CD4-positive, alpha-beta T cell treated with Interleukin-12 subunit alpha and Interleukin-12 subunit beta, for 1 hour (primary cell): ENCODE measurements at regions not wholly inside any gene's neighbourhood (a gene's known extent, or its start where the extent isn't known, plus 50 kb on each side); places are given as distances from the start of the nearest gene placed in this dataset.
"Not testable (repeated sequence)": the region's sequence is repeated elsewhere in the genome, so short reads cannot be mapped to it uniquely, and the experiment has no call there.

Experiments used
- DNase-seq: peaks from one replicate; pipeline ENCODE4 v3.0.0-alpha.2; 2020

DNA sequence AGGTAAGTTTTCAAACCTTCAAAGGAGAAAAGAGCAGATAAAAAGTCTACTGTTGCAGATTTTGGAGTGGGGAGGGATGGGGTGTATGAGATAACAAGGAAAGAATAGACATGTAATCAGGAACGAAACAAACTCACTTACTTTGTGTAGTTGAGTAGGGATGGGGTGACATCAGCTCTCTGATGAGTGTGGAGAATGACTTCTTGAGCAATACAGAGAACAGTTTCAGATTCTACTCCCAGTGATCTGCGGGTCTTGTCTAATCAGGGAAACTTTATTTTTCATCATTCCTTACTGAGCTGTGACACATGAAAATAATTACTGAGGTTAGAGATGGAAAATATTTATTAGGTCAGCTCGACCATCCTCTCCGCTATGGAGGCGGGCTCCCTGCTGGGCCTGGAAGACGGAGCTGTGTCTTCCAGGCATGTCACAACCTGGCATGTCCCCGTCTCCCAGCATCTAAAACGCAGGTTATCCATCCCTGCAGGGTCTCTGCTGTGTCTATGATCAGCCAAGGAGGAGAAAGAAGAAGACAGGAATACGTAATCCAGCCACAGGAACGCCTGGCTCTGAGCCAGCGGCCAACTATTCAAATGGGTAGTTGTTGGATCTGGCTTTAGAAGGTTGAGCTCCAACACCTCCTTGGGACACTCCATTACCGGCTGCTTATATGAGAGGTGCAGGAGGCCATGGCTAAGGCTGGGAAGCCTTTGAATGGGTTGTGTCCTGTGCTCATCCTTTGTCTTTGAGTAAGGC, 99.0 kb upstream of the SATB2 start:
- DNase-seq: no peak

DNA sequence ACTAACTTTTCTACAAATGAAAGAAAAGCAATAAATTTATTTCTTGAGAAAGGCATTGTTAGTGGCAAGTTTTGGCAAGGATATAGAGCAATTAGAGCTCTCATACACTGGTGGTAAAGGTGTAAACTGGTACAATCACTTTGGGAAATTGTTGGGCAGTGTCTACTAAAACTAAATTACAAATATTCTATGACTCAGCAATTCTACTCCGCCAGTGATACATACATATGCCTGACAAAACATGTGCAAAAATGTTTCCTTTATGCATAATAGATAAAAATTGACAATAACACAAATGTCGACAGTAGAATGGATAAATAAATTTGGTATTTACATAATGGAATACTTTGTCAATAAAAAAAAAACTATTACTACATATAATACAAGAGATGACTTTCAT, 96.3 kb upstream of the SATB2 start:
- no peak for DNase-seq

DNA sequence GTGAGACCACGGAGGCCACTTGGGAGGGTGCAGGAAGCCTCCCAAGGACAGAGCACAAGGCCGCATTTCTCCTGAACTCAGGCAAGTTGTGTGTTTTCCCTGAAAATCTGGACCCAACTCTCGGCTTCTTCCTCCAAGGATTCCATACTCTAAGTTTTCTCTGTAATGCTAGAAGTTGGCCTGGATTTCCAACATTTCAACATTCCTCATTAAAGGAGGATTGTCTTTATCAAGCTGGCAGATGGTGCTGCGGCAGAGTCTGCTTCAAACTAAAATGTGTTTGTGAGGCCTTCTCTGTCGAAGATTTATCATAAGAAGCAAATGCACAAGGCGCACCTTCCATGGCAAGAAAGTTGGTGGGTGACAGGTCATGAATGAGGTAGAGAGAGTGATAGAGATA, 94.4 kb upstream of the SATB2 start:
- DNase-seq: no peak

DNA sequence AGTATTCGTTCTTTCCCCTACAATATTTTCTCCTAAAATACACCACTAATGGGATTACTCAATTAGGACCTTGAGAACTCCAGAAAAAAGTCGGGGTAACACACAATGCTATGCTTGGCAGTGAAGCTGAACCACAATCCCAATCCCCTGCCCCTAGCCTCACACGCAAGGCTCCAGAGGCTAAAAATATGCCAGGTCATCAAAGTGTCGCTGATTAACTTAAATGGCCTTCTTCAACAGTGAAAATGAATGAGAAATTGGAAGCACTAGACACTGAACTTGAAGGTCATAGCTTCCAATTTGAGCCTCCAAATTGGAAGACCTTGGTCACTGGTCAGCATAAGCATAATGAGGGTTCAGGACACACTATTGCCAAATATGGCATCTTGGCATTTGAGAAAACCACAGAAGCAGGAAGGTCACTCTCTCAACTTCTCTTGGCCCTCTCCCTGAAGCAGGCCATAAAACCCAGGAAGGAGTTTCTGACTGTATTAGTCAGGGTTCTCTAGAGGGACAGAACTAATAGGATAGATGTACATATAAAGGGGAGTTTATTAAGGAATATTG, 86.0 kb upstream of the SATB2 start:
- no peak for DNase-seq

DNA sequence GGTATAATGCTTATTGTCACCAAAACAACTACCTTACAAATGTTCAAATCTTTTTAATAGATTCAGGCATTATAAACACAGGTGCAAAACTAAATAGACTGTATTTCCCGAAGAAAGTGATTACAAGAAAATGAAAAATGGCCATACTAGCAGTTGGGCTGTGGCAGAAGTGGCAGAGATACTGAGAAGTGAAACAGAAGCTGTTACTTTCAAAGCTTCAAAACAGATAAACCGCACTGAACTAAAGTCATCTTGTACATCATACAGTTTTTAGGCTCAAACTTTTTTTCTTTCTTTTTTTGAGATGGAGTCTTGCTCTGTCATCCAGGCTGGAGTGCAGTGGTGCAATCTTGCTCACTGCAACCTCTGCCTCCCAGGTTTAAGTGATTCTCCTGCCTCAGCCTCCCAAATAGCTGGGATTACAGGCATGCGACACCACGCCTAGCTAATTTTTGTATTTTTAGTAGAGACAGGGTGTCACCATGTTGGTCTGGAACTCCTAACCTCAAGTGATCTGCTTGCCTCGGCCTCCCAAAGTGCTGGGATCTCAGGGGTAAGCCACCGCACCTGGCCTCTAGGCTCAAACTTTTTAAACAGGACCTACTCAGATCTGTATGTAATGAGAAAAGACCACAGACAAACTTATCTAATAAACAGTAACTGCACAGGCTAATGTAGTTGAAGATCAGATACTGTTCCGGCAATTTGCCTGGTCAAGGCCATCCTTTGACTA, 77.9 kb upstream of the SATB2 start:
- no peak for DNase-seq

DNA sequence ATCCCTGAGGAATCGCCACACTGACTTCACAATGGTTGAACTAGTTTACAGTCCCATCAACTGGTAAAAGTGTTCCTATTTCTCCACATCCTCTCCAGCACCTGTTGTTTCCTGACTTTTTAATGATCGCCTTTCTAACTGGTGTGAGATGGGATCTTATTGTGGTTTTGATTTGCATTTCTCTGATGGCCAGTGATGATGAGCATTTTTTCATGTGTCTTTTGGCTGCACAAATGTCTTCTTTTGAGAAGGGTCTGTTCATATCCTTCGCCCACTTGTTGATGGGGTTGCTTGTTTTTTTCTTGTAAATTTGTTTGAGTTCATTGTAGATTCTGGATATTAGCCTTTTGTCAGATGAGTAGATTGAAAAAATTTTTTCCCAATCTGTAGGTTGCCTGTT, 76.1 kb upstream of the SATB2 start:
- DNase-seq: not testable (repeated sequence)

DNA sequence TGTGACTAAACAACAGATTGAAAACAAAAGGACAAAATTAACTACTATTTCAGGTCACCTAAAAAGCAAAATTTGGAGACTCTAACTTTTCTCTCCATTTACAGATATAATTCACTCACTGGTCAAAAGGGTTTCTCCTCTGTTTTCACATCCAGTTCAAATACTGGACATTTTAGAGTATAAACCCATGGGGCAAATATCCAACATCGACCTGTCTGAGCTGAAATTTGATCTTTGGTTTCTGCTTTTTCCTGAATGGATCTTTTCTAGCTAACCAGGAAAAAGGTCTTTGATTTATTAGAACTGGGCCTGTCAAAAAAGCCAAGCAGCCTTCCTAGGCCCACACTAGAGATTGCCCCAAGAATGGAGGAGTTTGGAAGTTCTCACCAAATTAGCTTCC, 69.3 kb upstream of the SATB2 start:
- no peak for DNase-seq

DNA sequence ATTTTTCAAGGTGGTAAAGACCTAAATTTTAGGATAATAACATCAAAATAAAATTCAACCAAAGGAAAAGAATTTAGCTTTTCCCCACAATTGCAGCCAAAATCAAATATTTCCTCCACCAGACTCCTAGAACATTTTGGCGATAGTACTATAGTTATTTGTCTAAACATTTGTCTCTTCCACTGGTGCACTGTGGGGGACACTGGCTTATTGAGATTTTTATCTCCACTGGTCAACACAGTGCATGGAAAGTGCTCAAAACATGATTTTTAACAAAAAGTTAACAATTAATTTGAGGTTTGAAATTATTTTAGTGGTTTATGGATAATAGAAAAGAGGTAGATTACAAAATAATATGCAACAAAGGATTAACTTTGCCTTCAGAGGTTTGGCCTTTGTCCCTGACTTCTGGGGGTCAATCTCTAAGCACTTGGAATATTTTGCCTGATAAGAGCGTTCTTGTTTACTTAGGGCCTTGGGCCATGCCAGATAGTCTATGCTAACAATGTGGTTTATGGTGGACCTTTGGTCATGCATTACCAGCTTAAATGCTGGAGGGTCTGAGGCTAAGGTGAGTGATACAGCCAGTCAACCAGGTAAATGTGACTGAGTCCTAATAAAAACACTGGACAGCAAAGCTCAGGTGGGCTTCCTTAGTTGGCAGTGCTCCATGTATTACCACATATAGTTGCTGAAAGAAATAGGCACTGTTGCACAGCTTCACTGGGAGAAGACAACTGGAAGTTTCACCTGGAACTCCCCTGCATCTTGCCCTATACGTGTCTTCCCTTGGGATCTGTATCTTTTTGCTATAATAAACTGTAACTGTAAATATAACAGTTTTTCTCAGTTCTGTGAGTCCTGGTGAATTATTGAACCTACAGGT, 67.2 kb upstream of the SATB2 start:
- no peak for DNase-seq

DNA sequence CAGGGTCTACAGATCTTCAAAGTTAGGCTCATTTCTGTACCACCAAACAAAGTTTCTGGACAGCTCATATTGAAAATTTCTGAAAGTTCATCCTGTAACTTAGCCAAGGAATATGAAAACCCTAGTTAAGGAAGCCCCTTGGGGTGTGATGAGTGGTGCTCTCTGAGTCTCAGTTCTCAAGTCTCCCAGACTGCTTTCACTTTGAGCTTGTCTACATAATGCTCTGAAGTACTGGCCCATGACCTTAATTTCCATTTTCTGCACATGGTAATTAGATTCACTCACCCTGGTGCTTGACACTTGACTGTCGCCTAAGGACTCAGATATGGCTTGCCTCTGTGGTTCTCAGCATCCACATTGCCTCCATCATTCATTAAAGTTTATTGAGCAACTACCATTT, 51.7 kb upstream of the SATB2 start:
- no peak for DNase-seq
